ENCODE measurements at regions not wholly inside any gene's neighbourhood (a gene's known extent, or its start where the extent isn't known, plus 50 kb on each side); places are given as distances from the start of the nearest gene placed in this dataset.
"Not testable (repeated sequence)": the region's sequence is repeated elsewhere in the genome, so short reads cannot be mapped to it uniquely, and the experiment has no call there.

DNA sequence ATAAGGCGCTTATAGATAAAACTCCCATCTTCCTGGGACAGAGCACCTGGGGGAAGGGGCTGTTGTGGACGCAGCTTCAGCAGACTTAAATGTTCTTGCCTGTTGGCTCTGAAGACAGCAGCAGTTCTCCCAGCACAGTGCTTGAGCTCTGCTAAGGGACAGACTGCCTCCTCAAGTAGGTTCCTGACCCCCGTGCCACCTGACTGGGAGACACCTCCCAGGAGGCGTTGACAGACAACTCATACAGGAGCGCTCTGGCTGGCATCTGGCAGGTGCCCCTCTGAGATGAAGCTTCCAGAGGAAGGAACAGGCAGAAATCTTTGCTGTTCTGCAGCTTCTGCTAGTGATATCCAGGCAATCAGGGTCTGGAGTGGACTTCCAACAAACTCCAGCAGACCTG is 383.1 kb upstream of the EMCN start:
- not testable (repeated sequence) for DNase-seq (ENCODE audit: low spot score)

DNA sequence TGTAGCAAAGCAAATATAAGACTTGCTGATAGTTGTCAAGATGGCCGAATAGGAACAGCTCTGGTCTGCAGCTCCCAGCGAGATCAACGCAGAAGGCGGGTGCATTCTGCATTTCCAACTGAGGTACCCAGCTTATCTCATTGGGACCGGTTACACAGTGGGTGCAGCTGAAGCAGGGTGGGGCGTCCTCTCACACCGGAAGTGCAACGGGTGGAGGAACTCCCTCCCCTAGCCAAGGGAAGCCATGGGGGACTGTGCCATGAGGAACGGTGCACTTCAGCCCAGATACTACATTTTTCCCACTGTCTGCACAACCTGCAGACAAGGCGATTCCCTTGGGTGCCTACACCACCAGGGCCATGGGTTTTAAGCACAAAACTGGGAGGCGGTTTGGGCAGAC is 382.3 kb upstream of the EMCN start:
- DNase-seq (ENCODE audit: low spot score) = no peak

DNA sequence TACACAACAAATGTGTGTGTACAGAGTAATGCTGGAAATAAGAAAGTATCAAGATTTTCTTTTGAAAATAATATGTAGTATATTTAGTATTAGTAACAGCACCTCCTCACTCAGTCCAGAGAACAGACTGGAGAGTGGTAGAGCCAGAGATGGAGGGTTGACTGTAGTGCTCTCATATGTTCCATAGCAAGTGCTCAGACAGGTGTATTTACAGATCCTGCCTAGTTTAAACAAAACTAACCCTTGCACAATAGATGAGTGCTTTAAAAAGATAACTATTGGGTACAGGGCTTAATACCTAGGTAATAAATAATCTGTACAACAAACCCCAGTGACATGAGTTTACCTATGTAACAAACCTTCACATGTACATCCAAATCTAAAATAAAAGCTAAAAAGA is 381.0 kb upstream of the EMCN start:
- DNase-seq (ENCODE audit: low spot score) = no peak

DNA sequence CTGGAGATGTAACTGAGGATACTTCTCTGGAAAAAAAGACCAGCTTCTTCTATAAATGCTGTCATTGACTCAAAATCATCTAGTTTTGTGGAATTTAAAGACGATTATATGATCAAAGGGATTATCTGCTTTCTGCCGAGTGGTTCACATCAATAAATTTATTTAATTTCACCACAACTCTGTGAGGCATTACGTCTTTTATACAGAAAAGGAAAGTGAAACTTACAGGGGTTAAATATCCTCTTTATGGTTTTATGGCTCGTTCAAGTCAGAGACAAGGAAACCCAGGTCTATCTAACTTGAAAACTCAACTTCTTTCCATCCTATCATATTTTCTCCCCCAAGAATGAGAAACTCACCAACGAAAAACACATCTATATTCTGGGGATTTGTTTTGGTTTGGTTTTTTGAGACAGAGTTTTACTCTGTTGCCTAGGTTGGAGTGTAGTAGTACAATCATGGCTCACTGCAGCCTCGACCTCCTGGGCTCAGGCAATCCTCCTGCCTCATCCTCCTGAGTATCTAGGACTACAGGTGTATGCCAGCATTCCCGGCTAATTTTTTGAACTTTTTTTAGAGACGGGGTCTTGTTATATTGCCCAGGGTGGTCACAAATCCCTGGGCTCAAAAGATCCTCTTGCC is 377.9 kb upstream of the EMCN start:
- no peak for DNase-seq (ENCODE audit: low spot score)

DNA sequence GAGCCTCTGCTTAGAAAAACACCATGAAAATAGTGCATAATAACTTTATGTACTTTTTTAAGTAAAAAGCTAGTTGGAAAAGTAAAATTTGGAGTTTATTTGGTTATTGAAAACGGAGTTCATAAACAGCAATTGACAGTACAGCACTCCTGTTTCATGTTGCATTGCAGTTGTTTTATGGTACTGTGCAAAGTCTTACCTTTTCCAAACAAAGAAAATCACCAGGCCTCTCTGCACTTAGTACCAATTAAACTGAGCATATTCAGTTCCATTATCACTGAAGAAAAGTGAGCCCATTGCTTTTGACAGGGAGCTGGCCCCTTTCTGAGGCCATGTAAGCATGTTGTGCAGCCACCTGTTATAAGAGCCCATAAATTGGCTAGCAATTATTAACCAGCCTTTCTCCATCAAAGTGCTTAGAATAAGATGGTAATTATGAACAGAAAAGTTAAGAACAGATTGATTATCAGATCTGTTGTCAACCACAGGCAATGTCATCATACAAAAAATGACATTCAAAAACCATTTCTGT is 376.6 kb upstream of the EMCN start:
- DNase-seq (ENCODE audit: low spot score) = no peak

DNA sequence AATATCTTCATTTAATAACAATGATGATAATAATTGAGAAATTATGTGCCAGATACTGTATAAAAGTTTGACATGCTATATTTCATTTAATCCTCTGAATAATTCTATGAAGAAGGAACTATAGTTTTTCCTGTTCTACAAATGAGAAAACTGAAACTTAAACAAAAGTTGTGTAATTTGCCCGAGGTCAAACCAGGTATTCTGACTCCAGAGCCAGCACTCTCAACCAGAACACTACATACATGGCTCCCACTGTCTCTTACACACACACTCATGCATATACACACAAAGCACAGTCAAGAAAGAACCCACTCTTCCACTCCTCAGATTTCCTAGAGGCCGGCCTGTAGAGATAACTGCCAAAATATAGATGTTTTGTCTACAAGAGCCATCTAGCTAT is 374.0 kb upstream of the EMCN start:
- DNase-seq (ENCODE audit: low spot score) = no peak

DNA sequence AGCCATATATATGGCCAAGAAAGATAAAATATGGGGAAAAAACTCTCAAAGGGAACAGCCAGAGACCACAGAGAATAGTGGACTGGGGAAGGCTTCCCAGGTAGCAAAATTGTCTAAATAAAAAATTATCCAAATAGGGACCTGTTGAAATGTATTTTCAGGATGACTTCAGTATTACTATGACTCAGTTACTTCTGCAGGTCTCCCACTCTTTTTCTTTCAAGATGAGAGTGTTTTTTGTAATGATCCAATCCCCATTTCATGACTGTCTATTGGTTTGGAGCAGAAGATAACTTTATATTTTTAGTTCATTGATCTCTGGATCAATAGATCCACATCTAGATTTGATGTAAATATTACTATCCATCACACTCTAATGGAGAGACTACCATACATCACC is 372.1 kb upstream of the EMCN start:
- DNase-seq (ENCODE audit: low spot score) = no peak

DNA sequence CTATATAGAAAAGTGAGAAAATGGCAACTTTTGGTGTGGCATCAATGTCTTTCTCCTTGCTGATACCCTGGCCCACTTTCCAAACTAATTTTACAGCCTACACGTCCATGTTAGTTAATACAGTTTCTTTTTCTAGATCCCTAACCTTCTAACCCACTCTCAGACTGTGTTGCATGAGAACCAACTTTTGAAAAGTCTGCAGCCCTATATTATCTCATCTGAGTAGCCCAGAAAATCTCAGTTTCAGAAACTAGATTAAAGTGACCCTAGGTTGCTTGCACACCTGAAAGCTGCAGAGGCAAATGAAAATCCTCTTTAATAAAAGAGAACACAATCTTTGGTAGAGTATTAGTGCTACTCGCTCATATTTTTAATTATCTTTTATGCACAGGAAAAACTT is 371.6 kb upstream of the EMCN start:
- DNase-seq (ENCODE audit: low spot score) = no peak

DNA sequence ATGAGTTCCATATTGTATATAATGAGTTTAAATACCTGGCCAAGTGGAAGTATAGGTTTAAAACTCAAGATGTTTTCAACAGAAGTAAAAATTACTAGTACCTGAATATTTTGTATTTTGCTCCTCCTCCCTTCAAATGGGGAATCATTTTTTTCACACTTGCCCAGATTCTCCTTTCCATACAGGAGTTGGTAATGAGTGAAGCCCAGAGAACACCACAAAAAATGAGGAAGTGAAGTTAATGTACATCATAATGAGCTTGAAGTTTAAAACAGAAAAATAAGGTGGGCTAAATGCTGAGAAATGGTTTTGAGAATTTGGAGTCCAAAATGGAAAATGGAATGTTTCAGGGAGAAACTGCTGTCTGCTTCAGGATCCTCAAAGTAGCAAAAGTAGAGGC is 364.8 kb upstream of the EMCN start:
- no peak for DNase-seq (ENCODE audit: low spot score)

DNA sequence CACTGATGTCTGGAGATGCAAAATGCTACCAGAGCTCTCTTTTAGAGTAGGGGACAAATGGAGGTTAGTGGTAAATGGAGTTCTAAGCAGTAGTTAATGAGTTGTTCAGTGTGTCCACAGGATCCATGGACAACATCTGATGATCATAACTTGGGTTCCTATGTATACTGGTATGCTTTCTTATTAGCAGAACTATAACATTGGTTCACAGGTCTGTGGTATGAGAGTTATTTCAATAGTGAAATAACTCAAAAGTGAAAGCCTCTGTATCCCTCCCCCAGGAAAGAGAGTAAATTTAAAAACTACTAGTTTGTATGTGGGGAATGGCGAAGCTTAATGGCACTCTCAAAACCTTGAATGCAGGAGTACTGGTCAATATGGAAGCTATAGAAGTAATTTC is 363.5 kb upstream of the EMCN start:
- no peak for DNase-seq (ENCODE audit: low spot score)

DNA sequence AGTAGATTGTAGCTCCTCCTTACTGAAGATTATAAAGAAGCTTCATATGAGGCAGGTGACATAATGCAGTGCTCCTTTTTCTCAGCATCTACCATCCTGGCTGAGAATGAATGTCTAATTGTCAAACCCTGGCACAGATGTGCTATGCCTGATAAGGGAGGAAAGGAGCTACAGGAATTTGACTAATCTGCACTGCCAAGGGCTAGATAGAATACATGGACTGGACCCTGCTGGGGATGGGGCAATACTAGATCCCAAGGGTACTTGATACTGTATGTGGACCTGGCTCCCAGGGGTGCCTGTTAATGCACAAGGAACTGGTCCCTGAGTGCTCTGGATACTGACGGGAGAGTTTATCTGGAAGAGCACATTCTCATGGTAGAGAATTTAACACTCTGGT is 362.2 kb upstream of the EMCN start:
- DNase-seq (ENCODE audit: low spot score) = no peak

DNA sequence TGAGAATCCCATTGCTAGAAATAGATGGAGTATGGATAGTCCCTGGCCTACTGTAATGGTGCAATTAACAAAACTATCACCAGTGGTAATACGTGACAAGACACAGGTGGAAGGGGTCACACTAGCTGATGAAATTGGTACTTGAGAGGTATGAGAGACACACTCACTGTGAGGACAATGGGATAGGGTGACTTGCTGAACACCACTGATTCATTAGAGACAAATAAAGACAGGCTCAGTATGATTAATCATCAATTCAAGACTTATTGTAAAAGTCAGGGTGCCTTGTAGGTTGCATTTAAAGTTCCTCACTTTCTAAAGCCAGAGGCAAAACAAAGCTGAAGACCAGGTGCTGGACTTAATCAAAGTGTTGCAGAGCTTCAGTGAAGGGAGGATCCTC is 361.6 kb upstream of the EMCN start:
- DNase-seq (ENCODE audit: low spot score) = no peak

DNA sequence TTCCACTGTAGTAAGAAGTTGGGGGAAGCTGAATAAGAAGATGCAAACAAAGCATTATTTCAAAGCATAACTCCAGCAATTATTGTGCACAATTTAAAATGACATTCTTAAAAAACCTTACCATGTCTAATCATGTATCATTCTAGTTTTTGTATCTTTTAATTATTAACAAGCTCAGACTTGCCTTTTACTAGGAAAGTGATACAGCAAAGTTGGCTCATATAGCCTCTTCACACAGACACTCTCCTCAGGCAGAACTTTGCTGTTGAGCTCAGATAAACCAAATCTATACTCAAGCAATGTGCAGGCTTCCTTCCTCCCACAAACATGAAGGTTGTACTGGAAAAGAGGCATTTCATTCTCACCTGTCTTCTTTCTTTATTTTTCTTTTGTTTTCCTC is 358.7 kb upstream of the EMCN start:
- DNase-seq (ENCODE audit: low spot score) = no peak

DNA sequence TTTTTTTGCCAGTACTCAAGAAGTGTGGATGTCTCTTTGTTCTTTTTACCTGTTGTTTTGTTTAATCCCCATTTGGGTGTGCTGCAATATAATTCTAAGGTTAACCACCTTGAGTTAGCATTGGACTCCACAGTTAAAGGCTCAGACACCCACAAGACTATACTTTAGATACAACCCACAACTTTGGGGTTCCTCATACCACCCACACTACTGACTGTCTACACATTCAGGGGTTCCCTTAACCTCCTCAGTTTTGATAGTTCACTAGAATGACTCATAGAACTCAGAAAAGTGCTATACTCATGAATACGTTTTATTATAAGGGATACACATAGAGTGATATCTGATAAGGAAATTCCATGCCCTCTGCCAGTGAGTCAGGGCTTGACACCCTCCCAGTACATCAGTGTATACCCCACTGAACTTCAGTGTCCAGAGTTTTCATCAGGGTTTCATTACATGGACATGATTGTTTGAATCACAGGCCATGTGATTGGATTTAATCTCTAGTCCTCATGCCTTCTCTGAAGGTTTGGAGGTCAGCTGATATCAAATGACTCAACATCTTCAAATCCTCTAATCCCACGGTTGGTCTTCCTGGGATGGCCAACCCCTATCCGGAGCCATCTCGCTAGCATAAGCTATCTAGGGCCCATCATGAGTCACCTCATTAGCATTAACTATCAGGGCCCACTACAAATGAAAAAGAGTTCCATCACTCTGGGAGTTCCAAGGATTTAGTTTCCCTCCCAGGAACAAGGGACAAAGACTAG is 357.7 kb upstream of the EMCN start:
- DNase-seq (ENCODE audit: low spot score) = no peak

DNA sequence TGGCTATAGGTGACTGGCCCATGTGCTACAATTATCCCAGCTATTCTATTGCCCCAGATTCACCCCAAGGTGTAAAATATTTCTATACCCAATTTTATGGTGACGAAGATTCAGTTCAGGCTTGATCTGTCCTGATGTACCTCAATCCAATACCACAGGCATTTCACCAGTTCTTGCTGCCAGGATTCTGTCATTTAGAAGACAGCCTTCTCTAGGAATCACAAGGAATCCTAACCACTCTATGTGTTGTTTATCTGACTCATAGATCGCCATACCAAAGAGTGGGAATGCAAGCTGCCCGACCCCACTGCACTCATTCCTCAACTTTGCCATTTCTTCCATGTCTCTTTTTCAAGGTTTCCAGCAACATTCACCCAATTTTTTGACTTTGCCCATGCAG is 355.0 kb upstream of the EMCN start:
- no peak for DNase-seq (ENCODE audit: low spot score)

DNA sequence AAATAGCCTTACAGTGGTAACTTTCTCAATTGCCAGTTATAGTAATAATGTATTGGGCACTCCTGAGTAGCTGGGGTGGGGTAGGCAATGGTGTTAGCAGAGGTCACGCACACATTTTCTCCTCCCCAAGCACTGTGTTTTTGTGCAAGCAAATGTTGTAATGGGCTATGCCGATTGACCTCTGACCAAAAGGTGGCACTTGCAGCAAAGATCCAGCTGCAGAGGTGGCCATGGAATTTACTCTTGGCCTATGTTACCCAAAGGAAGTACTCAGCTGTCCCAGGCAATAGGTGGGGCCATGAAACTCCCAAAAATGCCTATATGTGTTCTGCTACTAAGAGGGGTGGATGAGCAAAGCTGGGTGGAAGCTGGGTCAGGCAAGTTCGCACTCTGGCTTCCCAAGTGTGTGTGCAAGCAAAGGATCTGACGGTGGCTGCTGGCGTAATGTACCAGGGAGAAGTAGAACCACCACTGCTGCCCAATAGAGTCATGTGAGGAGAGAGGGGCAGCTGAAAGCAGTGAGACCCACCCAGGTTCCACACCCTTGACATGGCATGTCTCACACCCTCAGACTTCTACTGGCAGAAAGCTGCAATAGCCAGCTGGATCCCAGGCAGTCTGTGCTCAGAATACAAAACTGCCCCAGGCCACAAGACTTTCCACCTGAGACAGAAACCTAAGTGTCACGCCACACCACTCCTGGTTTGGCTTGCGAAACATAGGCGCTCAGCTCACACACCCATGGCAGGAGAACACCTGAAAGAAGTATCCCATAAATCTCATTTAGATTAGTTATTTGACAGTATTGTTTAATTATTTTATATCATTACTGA is 353.3 kb upstream of the EMCN start:
- DNase-seq (ENCODE audit: low spot score) = no peak

DNA sequence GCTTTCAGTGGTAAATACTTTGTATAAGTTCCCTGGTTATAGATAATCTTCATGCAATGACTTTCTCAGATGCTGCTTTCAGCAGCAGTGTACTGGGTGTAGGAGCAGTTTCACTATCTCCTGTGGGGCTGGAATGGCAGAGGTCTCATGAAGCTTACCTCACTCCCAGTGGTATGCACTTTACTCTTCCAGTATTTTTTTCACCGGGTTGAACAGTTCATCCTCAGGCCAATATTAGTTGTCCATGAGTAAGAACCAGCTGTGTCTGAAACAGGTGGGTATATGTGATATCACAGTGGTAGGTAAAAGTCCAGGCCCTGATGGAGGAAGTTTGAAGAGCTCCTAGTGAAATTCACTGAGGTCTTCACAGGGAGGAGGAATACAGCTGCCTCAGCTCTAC is 351.5 kb upstream of the EMCN start:
- DNase-seq (ENCODE audit: low spot score) = no peak

DNA sequence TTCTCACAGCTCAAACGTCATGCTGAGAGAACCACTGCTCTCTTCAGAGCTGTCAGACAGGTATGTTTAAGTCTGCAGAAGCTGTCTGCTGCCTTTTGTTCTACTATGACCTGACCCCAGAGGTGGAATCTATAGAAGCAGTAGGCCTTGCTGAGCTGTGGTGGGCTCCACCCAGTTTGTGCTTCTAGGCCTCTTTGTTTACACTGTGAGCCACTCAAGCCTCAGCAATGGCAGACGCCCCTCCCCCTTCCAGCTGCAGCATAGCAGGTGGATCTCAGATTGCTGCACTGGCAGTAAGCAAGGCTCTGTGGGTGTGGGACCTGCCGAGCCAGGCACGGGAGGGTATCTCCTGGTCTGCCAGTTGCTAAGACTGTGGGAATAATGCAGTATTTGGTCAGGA is 350.5 kb upstream of the EMCN start:
- peak; percentile 24 for DNase-seq (ENCODE audit: low spot score)

DNA sequence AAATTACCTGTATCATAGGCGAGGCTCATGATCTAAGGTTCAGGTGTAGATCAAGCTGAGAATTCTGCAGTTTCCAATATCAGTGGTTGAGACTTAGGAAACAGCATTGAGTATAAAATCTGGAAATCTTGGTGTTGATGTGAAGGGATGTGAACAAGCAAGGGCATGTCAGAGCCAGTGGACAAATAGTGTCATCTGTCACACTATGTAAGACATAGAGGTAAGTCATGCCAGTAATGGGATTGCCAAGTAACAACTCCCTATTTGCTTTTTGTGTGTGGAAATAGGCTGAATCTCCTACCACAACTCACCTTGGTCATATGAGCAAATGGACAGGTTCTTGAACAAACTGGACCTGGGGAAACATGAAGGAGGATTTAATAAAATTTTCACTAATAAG is 334.5 kb upstream of the EMCN start:
- no peak for DNase-seq (ENCODE audit: low spot score)

DNA sequence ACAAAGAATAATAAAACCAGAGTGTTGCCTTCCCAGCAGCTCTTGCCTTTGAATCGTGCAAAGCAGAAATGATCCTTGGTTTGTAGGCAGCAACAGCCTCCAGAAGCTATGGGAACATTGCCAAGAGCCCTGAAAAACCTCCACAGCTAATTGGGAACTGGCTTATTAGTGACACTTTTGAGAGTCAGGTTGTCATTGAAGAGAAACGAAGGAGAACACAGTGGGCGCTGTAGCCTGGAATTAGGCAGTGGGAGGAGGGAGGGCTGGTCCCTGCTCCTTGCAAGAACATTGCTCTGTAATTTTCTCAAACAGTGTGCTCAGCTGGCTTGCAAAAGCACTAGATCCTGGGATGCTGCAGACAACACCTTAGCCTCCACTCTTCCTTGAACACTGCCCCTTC is 331.5 kb upstream of the EMCN start:
- no peak for DNase-seq (ENCODE audit: low spot score)

DNA sequence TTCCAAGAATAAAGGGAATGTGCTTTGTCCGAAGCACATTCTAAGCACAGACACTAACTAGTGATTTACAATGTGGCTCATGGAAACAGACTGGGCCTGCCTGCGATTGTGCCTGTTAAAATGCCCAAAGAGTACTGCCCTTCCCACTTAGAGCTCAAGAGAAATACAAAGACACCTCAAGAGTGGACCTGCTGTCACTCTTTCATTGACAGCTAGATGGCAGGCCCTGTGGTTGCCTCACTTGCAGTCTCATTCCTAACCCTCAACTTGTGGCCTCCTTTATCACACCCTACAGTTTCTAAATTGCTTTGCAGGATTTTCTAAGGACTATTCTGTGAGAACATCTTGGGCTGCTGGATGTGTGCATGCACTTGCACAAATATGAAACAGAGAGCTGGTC is 331.0 kb upstream of the EMCN start:
- no peak for DNase-seq (ENCODE audit: low spot score)

DNA sequence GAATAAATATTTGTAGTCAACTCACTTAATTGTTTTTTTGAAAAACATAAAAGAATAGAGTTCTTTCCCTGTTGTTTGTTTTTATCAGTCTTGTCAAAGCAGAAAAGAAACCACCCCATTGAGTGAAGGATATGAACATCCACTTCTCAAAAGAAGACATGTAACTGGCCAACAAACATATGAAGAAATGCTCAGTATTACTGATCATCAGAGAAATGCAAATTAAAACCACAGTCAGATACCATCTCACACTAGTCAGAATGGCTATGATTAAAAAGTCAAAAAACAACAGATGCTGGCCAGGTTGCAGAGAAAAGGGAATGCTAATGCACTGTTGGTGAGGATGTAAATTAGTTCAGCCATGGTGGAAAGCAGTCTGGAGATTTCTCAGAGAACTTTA is 326.1 kb upstream of the EMCN start:
- DNase-seq (ENCODE audit: low spot score) = no peak

DNA sequence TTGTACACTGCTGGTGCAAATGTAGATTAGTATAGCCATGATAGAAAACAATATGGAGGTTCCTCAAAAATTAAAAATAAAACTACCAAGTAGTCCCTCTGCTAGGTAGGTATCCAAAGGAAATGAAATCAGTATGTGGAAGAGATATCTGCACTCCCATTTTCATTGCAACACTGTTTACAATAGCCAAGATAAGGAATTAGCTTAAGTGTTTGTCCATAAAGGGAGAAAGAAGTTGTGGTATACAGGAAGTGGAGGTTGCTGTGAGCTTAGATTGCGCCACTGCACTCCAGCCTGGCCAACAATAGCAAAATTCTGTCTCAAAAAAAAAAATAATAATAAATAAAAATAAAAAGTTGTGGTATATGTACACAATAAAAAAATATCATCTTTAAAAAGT is 325.0 kb upstream of the EMCN start:
- no peak for DNase-seq (ENCODE audit: low spot score)

Measured in SW480 (cell line).